Fibroblast of lung (primary cell): ENCODE measurements at regions not wholly inside any gene's neighbourhood (a gene's known extent, or its start where the extent isn't known, plus 50 kb on each side); places are given as distances from the start of the nearest gene placed in this dataset.

Source experiments
- DNase-seq, 2 donors: peaks; one replicate each; pipeline versions ENCODE4 v3.0.0 to v3.0.0-alpha.2; 2010; ENCODE audit warnings: low read depth in 2 of 2
- H2AFZ ChIP-seq: 2 replicates; pipeline ENCODE4 v1.5.1; 2012; ENCODE audit warnings: low read length, control low read depth, inconsistent platforms
- H3K27ac ChIP-seq: 2 replicates; pipeline ENCODE4 v1.5.1; 2011; ENCODE audit warnings: low read length, control low read depth; ENCODE audit not compliant: insufficient read depth
- H3K27me3 ChIP-seq: 2 replicates; pipeline ENCODE4 v1.5.1; 2011; ENCODE audit warnings: mild to moderate bottlenecking, low read length; ENCODE audit not compliant: control insufficient read depth, insufficient read depth
- H3K36me3 ChIP-seq: 2 replicates; pipeline ENCODE4 v1.5.1; 2011; ENCODE audit warnings: low read length; ENCODE audit not compliant: control insufficient read depth, insufficient read depth
- H3K4me1 ChIP-seq: 2 replicates; pipeline ENCODE4 v1.5.1; 2011; ENCODE audit warnings: low read length; ENCODE audit not compliant: control insufficient read depth, insufficient read depth; ENCODE audit errors: extremely low read depth
- H3K4me2 ChIP-seq: 2 replicates; pipeline ENCODE4 v1.5.1; 2011; ENCODE audit warnings: low read length, control low read depth; ENCODE audit not compliant: insufficient read depth; ENCODE audit errors: extremely low read depth
- H3K4me3 ChIP-seq, 4 experiments: fragments of 200-600 bp in 1 of 4; sonication (generic) in 1 of 4; replicated peaks in 1 of 4; 2 replicates each; pipeline ENCODE4 v1.5.1; 2011 to 2016; ENCODE audit warnings: low read length in 4 of 4, low read depth in 3 of 4, mild to moderate bottlenecking in 3 of 4, control low read depth in 2 of 4, inconsistent platforms in 1 of 4, mixed read lengths in 1 of 4; ENCODE audit not compliant: insufficient read depth in 1 of 4; ENCODE audit errors: control extremely low read depth in 1 of 4
- H3K79me2 ChIP-seq: 2 replicates; pipeline ENCODE4 v1.5.1; 2012; ENCODE audit warnings: mild to moderate bottlenecking, low read length, inconsistent platforms; ENCODE audit not compliant: control insufficient read depth, insufficient read depth
- H3K9ac ChIP-seq: 2 replicates; pipeline ENCODE4 v1.5.1; 2011; ENCODE audit warnings: mild to moderate bottlenecking, low read length, control low read depth; ENCODE audit not compliant: insufficient read depth
- H3K9me3 ChIP-seq: 2 replicates; pipeline ENCODE4 v1.5.1; 2012; ENCODE audit warnings: low read depth, low read length; ENCODE audit not compliant: control insufficient read depth, insufficient read depth
- H4K20me1 ChIP-seq: 2 replicates; pipeline ENCODE4 v1.5.1; 2011; ENCODE audit warnings: low read length; ENCODE audit not compliant: control insufficient read depth, insufficient read depth; ENCODE audit errors: extremely low read depth
- CTCF ChIP-seq, 2 donors: IDR thresholded peaks in 1 of 2; conservative IDR thresholded peaks in 1 of 2; 1 replicate in 1 of 2; 2 replicates in 1 of 2; pipeline ENCODE4 v1.5.1; 2011 to 2012; ENCODE audit warnings: low read length in 2 of 2, control low read depth in 1 of 2, inconsistent platforms in 1 of 2, low read depth in 1 of 2, mild to moderate bottlenecking in 1 of 2
- EZH2 ChIP-seq: IDR thresholded peaks from 2 replicates; pipeline ENCODE4 v1.5.1; 2012; ENCODE audit warnings: low read length, control low read depth, mild to moderate bottlenecking; ENCODE audit errors: missing control alignments

- Histone ChIP-seq H3K79me2 (no peaks in the 10 kb centered on the region), H4K20me1 (no peaks in the 10 kb centered on the region), H3K9me3 (no peaks in the 10 kb centered on the region), H3K27ac (no peak overlapping the region), H3K9ac (no peak overlapping the region), H3K4me3 (no peak overlapping the region), H3K27me3 (no peaks in the 10 kb centered on the region), H2AFZ (no peak overlapping the region), H3K36me3 (no peaks in the 10 kb centered on the region), H3K4me1 (no peaks in the 10 kb centered on the region), H3K4me2 (no peak overlapping the region)
- no peak for TF ChIP-seq EZH2
- no peak for TF ChIP-seq CTCF (conservative IDR thresholded peaks at IDR 0.05 in 1 of 2, IDR thresholded peaks at IDR 0.05 in 1 of 2; ENCODE audit: low read depth in 1 of 2, low read length in 2 of 2)
- DNase-seq: no peak
Observed at GRCh38 chr13:64087624-64088023, 2672.0 kb upstream of the PCDH20 start.

- Histone ChIP-seq H2AFZ (no peak overlapping the region), H3K27ac (no peak overlapping the region), H3K36me3 (no peaks in the 10 kb centered on the region), H3K27me3 (no peaks in the 10 kb centered on the region), H3K9ac (no peak overlapping the region), H4K20me1 (no peaks in the 10 kb centered on the region), H3K4me3 (no peak overlapping the region), H3K9me3 (no peaks in the 10 kb centered on the region), H3K79me2 (no peaks in the 10 kb centered on the region), H3K4me2 (no peak overlapping the region), H3K4me1 (no peaks in the 10 kb centered on the region)
- no peak for DNase-seq
- no peak for TF ChIP-seq CTCF (conservative IDR thresholded peaks at IDR 0.05 in 1 of 2, IDR thresholded peaks at IDR 0.05 in 1 of 2; ENCODE audit: low read depth in 1 of 2, low read length in 2 of 2)
- no peak for TF ChIP-seq EZH2
Observed at GRCh38 chr13:64083811-64084210, 2668.2 kb upstream of the PCDH20 start.

DNA sequence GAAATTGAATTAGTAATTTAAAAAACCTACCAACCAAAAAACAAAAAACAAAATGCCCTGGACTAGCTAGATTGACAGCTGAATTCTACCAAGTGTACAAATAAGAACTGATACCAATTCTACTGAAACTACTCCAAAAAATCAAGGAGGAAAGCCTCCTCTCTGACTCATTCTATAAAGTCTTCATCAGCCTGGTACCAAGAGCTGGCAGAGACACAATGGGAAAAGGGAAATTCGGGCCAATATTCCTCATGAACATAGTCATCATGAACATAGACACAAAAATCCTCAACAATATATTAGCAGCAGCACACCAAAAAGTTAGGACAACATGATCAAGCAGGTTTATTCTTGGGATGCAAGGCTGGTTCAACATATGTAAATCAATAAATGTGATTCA lies 2667.7 kb upstream of the PCDH20 start:
- Histone ChIP-seq H3K79me2 (no peaks in the 10 kb centered on the region), H3K4me1 (no peaks in the 10 kb centered on the region), H3K9ac (no peak overlapping the region), H3K27me3 (no peaks in the 10 kb centered on the region), H4K20me1 (no peaks in the 10 kb centered on the region), H3K4me2 (no peak overlapping the region), H3K36me3 (no peaks in the 10 kb centered on the region), H3K9me3 (no peaks in the 10 kb centered on the region), H3K4me3 (no peak overlapping the region), H3K27ac (no peak overlapping the region), H2AFZ (no peak overlapping the region)
- DNase-seq: no peak
- TF ChIP-seq CTCF (conservative IDR thresholded peaks at IDR 0.05 in 1 of 2, IDR thresholded peaks at IDR 0.05 in 1 of 2; ENCODE audit: low read depth in 1 of 2, low read length in 2 of 2) (no peak), EZH2 (no peak)
